Fibroblast of skin of left biceps (primary cell): ENCODE measurements at regions not wholly inside any gene's neighbourhood (a gene's known extent, or its start where the extent isn't known, plus 50 kb on each side); places are given as distances from the start of the nearest gene placed in this dataset.

ENCODE experiments used
- DNase-seq, 2 experiments: peaks; one replicate each; pipeline ENCODE4 v3.0.0-alpha.2; 2013; ENCODE audit warnings: low read depth in 2 of 2

- no peak for DNase-seq
Observed at GRCh38 chr3:186411994-186412393, 50.0 kb upstream of the DGKG start.
